ENCODE measurements at regions not wholly inside any gene's neighbourhood (a gene's known extent, or its start where the extent isn't known, plus 50 kb on each side); places are given as distances from the start of the nearest gene placed in this dataset.

DNA sequence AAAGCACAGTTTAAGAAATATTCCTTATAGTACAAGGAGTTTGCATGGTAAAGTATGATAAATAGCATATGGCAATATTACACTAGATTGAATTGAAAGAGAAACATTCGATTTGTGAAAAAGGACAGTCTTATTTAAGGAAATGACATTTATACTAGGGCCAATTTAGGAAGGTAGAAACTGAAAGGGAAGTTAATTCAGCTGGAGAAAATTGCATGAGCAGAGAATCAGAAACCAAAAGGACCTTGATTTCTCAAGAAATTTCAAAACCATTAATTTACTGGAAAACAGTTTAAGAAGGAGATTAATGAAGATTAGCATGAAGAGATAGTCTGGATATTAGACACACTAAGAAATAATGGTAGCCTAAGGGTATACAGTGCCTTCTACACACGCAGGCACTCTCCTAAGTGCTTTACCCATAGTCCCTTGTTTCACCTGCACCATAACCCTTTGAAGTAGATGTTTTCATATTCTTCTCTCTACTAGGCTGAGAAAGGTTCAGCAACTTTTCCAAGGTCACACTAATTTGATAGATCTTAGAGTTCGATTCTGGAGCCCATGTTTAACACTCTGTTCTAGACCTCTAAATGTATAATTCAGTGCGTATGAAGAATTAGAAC is 259.1 kb upstream of the SLIT2 start:
- DNase-seq (ENCODE audit: low spot score): no peak

DNA sequence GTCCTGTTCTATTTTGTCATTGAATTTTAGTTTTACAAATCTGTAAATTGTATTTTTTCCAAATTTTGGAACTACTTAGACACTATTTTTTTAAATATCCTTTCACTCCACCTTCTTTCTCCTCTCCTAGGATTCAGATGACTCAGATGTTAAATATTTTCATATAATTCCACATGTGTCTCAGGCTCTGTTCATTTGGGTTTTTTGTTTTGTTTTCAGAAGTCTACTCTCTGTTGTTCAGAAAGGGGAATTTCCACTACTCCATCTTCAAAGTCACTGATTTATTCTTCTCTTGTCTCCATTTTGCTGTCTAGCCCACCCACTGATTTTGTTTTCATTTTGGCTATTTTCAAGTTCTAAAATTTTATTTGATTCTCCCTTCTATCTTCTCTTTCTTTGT is 264.0 kb upstream of the SLIT2 start:
- no peak for DNase-seq (ENCODE audit: low spot score)

DNA sequence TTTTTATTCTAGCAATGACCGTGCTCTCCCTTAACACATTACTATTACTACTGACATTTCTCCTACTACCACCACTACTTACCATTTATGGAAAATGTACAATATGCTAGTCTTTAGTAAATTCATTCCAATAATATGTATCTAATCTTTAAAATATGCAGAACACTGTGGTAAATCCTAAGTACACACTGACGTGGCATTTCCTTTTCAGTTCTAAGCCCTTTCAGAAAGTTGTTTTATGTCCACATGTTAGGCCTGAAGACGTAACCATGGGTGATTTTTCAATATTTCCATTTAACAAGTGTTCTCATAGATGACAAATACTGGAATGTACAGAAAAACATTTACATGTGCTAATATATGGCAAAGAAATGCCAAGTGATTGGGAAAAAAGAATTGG is 268.6 kb upstream of the SLIT2 start:
- DNase-seq (ENCODE audit: low spot score): no peak

DNA sequence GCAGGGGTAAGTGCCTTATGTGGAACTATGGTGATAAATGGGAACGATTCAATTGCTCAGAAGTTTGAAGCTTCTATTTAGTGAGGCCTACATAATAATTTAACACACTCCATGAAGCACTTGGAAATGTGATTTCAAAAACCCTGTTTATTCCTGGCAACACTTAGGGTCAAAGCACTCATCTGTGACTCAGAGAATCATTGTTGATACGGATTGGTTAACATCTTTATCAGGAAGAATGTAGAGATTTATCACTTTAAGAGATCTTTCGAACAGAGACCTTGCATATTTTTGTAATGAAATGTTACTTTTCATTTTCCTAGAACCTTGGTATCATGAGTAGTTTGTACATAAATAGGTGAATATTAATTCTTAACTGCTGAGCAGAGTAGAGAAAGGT is 269.1 kb upstream of the SLIT2 start:
- DNase-seq (ENCODE audit: low spot score): no peak

DNA sequence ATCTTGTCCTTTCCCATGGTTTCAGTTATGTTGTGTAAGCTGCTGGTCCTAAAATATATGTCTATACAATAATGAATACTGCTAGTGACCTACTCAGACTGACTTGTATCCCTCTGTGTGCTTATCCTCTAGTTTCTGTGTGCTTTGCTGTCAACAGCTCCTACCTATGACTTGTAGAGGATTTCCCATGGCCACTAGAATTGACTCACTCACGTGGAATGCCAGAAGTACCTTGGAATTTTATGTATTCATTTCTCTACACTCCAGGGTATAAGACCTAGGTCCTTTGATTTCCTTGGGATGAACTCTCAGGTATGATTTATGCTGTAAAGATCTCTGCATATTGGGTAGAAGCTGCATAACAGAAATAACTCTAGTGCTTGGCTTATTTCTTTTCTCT is 279.9 kb upstream of the SLIT2 start:
- no peak for DNase-seq (ENCODE audit: low spot score)

DNA sequence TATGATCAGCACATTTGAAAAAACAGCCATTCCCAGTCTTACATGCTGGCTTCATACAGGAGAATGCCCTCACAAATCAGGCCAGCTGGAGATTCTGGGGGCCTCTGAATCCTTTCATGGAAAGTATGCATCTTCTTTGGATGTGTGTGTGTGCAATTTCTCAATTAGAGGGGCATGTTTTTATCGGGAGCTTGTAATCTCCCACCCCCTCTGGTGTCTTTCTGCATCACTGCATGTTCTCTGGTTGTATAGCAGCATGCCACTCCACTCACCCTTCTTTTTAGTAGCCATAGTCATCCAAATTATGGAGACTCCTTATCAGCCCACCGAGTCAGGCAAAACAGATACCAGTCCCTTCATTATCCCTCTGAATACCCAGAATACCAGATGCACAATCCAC is 282.2 kb upstream of the SLIT2 start:
- no peak for DNase-seq (ENCODE audit: low spot score)

DNA sequence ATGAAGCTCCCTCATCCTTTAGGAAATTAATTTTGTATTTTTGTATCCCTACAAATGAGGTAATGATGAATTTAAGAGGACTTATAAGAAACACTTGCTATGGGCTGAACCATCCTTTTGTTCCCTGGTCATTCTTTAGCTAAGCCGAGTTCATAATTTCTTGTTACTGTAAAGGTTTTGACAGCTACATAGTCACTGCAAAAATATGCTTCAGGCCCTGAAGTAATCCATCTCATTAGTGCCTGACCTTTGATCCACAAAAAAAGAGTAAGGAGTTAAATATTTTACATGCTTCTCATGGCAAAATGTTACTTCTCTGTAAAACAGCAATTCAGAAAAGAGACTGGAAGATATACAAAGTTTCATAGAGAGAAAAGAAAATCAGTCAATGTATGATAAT is 290.6 kb upstream of the SLIT2 start:
- no peak for DNase-seq (ENCODE audit: low spot score)

DNA sequence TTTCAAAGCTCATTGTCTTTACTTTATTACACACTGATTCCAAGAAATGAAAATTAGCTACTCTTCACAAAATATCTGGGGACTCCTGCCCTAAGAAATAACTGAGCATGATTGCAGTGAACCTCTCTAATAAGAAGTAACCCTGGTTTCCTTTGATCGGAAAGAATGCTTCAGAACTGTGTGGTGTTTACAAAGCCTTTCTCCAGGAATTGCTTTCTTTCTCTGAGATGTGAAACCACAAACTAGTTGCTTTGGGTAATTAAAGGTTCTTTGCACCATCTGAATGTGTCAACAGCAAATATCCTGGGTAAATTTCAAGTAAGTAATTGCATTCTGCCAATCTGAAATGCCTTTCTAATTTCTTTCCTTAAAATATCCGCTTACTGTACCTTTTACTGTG is 292.9 kb upstream of the SLIT2 start:
- no peak for DNase-seq (ENCODE audit: low spot score)

DNA sequence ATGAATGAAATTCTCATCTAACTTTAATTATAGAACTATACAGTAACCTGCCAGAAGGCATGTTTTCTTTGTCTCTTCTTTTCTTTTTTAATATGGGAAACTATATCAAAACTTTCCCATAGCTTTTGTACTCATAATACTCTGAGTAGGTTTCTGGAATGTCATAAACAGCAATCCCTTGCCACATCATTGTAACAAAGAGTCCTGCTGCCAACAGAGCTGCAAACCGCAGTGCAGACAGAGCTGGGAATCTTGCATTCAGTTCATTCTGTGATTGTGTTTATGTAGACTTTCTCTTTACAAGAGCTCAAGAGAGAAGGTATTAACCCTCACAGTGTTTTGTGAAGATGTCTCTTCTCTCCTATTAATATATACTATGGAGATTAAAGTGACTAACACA is 304.4 kb upstream of the SLIT2 start:
- no peak for DNase-seq (ENCODE audit: low spot score)

DNA sequence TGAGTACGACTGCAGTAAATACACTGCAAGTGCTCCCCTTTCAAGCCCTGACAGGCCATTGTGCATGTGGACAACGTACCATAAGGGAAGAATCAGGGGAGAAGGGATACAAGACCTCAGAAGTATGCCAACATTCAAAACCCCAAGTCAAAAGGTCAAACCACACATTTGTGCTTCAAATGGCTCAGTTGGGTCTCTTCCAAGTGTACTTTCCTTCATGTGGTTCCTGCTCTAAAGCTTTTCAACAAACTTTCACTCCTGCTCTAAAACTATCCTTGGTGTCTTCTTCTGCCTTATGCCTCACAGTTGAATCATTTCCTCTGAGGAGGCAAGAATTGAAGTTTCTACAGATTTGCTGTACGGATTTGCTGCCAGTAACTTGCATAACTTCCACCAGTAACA is 305.7 kb upstream of the SLIT2 start:
- peak; percentile 51 for DNase-seq (ENCODE audit: low spot score)

DNA sequence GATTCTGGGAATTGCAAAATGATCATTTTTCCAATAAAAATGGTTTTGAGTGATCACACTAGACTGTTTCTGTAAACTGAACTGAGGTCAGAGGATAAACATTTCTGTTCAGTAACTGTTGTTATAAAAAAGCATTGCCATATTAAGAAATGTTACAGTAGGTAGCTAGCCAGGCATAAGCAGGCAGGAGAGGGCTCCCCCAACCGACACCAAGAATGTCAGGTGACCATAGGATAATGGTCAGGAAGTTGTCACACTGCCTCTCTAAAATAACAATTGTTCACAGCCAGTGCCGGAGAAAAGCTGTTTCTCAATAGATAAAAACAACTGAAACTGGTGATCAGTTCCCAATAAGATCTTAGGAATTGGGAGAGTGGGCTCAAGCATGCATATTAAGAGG is 306.2 kb upstream of the SLIT2 start:
- DNase-seq (ENCODE audit: low spot score): no peak

DNA sequence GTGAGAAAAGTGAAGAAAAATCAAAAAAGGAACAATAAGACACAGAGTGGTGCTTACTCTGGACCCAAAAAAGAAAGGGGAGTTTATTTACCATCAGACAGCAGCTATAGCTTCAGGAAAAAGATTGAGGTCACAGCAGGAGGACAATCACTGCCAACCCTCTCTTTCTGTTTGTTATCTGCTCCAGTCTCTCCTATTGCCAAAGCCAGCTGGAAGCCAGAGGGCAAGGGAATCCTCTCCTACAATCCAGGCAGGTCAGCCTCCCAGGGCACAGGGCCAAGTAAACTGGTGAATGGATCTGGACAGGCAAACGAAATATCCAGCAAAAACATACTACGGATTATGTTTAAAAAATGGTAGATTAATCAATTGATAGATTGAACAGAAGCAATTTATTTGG is 306.9 kb upstream of the SLIT2 start:
- no peak for DNase-seq (ENCODE audit: low spot score)

DNA sequence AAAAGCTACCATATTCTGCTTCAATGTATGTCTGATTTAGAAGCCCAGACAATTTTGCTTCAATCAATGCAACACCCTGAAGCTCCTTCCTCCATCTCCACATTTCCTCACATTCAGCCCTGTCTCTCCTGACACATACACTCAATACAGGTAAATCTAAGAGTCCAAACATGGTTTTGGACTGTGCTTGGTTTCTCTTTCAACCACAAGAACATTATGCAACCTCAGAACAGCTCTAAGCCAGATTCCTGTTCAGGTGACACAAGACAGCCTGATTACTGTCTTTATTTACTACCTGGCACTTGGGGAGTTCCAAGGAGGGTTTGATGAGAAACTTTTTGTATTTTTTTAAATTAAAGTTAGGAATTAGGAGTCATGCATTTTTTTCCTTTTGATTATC is 307.5 kb upstream of the SLIT2 start:
- no peak for DNase-seq (ENCODE audit: low spot score)

DNA sequence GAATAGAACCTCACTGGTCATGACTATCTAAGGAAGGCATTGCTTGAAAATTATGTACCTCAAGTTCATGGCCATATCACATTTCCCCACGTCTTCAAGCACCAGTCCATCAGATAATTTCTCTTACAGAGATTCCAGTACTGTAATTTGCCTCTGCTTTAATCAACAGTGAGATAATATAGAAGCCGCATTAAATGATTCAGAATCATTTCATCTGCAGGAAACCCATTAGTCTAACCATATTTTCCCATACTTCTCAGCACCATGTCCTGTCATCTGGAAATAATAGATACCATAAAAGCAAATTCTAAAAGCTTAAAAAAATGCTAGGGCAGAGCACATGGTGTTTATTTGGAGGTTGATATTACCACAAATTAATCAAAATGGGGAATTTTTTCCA is 310.3 kb upstream of the SLIT2 start:
- no peak for DNase-seq (ENCODE audit: low spot score)

DNA sequence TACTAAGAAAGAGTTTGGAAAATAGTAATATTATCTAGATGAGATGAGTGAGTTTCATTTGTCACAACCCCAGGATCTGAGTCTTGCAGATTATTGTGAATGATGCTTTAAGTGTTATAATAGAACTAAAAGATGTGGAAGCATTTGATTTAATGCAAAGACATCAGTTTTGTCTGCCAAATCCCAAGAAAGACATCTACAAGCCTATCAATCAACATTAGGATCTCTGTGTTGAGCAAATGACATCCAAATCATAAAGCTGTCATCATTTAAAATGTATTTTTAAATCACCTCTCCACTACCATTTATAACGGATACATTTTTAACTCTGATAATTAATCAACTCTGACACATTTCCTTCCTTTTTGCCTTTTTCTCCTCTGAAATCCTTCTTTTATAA is 310.8 kb upstream of the SLIT2 start:
- no peak for DNase-seq (ENCODE audit: low spot score)

DNA sequence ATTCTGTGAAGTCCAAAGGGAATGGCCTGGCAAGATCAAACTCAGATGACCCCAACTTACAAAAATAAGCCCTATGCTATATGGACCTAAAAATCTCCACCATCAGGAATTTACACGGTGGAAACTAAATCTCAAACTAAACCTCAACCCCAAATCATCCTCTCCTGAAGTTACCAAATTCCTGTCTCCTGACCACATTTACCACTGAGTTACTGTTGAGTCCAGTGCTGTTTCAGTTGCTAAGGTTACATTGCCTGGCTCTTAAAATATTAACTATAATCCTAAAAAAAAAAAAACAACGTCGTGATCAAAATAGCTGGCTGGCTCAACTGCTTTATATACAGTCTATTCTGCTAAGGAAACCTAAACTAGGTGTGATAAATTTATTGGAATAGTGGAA is 315.2 kb upstream of the SLIT2 start:
- DNase-seq (ENCODE audit: low spot score): no peak

DNA sequence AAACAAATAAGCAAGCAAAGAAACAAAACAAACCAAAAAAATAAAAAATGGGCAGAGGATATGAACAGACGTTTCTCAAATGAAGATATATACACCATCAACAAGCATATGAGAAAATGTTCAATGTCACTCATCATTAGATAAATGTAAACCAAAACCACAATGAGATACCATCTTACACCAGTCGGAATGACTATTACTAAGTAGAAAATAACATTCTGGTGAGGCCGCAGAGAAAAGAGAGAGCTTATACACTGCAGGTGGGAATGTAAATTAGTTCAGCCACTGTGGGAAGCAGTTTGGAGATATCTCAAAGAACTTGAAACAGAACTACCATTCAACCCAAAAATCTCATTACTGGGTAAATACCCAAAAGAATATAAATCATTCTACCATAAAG is 321.0 kb upstream of the SLIT2 start:
- no peak for DNase-seq (ENCODE audit: low spot score)

DNA sequence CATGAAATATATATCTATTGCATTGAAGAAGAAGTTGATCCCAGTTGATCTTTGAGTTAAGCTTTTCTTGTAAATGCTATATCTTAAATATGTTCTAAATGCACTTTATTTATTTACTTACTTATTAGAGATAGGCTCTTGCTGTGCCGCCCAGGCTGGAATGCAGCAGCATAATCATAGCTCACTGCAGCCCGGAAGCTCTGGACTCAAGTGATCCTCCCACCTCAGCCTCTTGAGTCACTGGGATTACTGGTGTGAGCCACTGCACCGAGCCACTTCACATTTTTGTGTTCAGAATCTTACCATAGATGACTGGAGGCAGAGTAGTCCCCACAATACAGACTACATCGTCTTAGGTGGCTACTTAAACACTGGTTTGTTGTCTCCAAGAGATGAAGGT is 324.3 kb upstream of the SLIT2 start:
- no peak for DNase-seq (ENCODE audit: low spot score)

DNA sequence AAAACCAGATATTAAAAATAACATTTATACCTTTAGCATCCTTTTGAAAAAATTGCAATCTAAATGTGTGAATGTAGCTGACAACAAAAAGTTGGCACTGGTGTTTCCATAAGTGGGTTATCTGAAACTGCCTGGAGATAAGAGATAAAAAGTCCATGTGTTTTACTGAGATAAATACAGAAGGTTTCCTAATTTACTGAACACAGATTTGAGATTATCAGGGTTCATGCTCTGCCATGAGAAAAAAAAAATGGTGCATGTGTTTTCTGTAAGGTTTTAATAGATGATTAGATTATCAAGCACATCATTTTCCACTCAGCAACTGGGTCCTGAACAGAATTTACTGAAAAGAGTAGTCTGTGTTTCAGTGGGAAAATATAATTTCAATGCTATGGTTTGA is 326.2 kb upstream of the SLIT2 start:
- DNase-seq (ENCODE audit: low spot score): no peak

DNA sequence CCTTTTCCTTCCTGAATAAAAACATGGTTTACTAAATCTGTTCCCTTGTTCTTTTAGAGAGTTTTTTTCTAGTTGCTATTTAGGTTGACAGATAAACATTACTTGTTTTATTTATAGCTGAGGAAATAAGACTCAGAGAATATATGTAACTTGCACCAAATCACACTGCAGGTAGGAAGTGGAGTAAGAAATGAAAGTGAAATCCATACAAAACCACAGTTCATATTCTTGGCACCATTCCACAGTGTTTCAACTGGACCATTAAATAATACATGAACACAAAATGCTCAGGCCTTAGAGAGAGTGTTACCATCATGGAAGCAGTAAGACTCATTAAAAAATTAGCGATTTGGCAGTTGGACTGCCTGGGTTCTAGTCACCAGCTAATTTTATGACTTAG is 326.9 kb upstream of the SLIT2 start:
- DNase-seq (ENCODE audit: low spot score): no peak

DNA sequence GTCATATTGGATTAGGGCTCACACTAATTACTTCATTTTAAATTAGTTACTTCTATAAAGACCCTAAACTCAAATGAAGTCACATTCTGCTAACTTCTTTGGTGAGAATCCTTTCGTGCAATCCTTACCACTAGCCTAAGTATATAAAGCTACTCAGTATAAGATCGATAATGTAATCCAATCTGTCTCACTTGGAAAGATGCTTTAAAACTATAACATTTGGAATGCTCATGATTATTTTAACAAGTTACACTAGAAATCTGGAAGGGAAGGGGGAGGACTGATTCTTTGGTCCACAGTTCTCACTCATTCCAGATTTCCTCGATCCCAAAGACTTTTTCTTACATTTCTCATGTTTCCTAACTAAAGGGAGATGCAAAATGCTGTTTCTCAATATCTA is 336.4 kb upstream of the SLIT2 start:
- DNase-seq (ENCODE audit: low spot score): no peak

DNA sequence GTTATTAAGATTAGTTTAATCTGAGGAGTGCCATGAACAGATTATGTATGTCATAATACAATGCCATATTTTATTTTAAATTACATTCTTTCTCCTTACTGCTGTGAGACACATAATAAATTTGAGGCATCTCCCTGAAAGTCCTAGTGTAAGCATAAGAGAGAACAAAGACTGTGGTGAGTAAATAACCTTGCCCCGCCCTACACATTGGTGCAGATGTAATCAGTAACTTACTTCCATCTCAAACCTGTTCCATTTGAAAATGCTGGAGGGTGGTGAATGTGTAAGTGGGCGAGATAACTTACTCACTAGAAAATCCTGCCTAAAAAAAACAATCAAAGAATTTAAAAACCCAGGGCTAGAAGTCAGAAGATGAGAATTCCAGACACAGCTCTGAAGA is 338.1 kb upstream of the SLIT2 start:
- no peak for DNase-seq (ENCODE audit: low spot score)

DNA sequence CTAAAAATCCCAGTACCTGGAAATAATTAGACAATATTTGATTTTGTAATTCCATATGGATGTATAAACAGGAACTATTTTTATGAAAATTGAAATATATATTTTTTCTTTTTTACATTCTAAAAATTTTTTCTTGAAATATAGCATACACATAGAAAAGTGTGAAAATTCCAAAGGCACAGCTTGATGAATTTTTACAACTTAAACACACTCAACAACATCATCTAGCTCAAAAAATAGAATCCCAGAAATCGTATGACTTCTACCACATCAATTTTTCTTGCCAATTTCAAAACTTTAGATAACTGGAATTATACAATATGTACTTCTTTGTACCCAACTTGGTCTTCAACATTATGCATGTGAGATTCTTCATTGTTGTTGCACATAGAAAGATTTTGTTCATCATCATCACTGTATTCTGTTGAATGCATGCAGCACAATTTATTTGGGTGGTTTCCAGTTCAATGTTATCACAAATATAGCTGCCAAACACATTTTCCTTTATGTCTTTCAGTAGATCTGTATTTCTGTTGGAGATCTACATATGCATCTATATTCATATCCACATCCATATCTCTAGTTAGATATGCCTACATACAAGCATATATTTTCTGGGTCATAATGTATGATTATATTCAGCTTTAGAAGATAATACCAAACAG is 340.7 kb upstream of the SLIT2 start:
- DNase-seq (ENCODE audit: low spot score): no peak

DNA sequence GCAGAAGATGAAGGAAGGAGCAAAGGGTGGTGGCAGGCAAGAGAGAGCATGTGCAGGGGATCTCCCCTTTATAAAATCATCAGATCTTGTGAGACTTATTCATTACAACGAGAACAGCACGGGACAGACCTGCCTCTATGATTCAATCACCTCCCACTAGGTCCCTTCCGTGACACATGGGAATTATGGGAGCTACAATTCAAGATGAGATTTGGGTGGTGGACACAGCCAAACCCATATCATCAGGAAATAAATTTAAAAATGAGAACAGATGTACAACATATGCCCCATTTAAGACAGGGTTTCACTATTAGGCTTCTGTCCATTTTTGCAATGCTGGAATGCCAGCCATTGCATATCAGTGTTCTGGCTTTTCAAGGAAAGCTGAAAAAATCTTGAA is 346.7 kb upstream of the SLIT2 start:
- no peak for DNase-seq (ENCODE audit: low spot score)

DNA sequence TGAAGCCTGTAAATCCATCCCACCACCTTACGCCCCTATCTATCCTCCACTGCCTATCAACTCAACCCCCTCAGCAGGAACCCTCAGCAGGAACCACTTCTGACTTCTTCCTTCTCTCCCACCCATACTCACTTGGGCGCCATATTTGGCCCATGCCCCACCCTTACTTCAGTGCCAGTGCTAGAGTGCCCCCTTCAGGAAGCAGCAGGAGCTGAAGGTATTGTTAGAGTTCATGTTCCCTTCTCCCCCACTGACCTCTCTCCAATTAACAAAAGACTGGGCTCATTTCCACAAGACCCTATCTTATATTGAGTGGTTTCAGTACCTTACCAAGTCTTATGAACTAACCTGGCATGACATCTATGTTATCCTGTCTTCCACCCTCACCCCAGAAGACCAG is 363.1 kb upstream of the SLIT2 start:
- no peak for DNase-seq (ENCODE audit: low spot score)
